Neutrophil (primary cell): ENCODE measurements at regions not wholly inside any gene's neighbourhood (a gene's known extent, or its start where the extent isn't known, plus 50 kb on each side); places are given as distances from the start of the nearest gene placed in this dataset.

ENCODE experiments used
- H3K27ac ChIP-seq: fragments of 200-600 bp; sonication (generic); 2 replicates; pipeline ENCODE4 v1.5.1; 2016; ENCODE audit warnings: mild to moderate bottlenecking, moderate library complexity
- H3K27me3 ChIP-seq: fragments of 200-600 bp; sonication (generic); 2 replicates; pipeline ENCODE4 v1.6.0; 2016; ENCODE audit warnings: mild to moderate bottlenecking
- H3K36me3 ChIP-seq: fragments of 200-600 bp; sonication (generic); 2 replicates; pipeline ENCODE4 v1.5.1; 2017
- H3K4me1 ChIP-seq, 2 experiments: fragments of 200-600 bp in 1 of 2; sonication (generic) in 1 of 2; 1 replicate in 1 of 2; 2 replicates in 1 of 2; pipeline versions ENCODE4 v1.5.1 to v1.6.1; 2013 to 2016; ENCODE audit warnings: low read depth in 1 of 2, low read length in 1 of 2, mild to moderate bottlenecking in 1 of 2, moderate library complexity in 1 of 2; ENCODE audit not compliant: control insufficient read depth in 1 of 2, insufficient read depth in 1 of 2
- H3K4me3 ChIP-seq, 2 experiments: fragments of 200-600 bp in 1 of 2; sonication (generic) in 1 of 2; 1 replicate in 1 of 2; 2 replicates in 1 of 2; pipeline ENCODE4 v1.5.1; 2013 to 2016; ENCODE audit warnings: low read depth in 1 of 2, low read length in 1 of 2, mild to moderate bottlenecking in 1 of 2, moderate library complexity in 1 of 2
- H3K9me3 ChIP-seq: fragments of 200-600 bp; sonication (generic); 2 replicates; pipeline ENCODE4 v1.5.1; 2016
- TF ChIP-seq, protein P1 (sequence below): fragments of 200-600 bp; sonication (generic); IDR thresholded peaks from 2 replicates; pipeline ENCODE4 v1.5.1; 2016; ENCODE audit warnings: antibody characterized with exemption

DNA sequence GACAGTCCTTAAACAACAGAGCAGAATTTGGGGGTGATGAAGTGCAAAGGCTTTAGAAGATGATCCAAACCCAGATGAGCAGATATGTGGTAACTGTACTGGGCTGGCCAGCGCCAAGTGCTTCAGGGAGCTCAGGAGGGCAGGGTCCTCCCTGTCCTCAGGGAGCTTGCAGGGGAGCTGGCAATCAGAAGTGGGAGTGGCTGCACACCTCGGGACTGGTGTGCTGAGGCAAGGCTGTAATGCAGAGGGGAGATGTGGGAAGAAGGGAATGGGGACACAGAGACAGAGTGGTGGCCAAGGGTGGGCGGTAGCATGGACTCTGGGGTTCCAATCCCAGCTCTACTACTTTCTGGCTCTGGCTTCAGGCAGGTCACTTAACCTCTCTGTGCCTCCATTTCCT, 235.6 kb upstream of the NCAM1 start:
- Histone ChIP-seq H3K36me3 (no peaks in the 10 kb centered on the region), H3K9me3 (no peaks in the 10 kb centered on the region), H3K27ac (no peak overlapping the region), H3K4me1 (no peaks in the 10 kb centered on the region), H3K27me3 (no peaks in the 10 kb centered on the region), H3K4me3 (no peak overlapping the region)
- TF ChIP-seq, protein P1, sequence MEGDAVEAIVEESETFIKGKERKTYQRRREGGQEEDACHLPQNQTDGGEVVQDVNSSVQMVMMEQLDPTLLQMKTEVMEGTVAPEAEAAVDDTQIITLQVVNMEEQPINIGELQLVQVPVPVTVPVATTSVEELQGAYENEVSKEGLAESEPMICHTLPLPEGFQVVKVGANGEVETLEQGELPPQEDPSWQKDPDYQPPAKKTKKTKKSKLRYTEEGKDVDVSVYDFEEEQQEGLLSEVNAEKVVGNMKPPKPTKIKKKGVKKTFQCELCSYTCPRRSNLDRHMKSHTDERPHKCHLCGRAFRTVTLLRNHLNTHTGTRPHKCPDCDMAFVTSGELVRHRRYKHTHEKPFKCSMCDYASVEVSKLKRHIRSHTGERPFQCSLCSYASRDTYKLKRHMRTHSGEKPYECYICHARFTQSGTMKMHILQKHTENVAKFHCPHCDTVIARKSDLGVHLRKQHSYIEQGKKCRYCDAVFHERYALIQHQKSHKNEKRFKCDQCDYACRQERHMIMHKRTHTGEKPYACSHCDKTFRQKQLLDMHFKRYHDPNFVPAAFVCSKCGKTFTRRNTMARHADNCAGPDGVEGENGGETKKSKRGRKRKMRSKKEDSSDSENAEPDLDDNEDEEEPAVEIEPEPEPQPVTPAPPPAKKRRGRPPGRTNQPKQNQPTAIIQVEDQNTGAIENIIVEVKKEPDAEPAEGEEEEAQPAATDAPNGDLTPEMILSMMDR, result no peak

DNA sequence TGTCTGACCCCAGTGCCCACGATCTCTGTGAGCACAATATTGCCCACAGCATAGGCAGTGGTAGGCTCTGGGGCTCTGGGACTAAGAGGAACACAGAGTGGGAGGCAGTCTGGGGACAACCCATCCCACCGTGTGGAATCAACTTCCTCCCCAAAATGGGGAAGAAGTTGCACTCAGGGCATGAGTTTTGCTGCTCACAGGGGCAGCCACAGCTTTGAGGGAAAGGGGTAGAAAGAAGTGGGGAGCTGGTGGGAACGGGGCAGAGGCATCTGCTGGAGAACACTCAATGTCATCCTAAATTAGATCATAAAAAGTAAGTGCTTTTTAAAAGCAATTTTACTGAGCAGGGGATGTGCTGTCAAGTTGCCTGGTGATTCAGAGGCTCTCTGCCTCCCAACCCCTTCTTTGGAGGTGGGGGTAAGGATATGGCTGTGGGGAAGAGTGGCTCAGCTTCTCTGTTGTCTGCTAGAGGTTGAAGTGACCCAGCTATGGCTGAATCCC, 233.8 kb upstream of the NCAM1 start:
- Histone ChIP-seq H3K27ac (no peak overlapping the region), H3K4me1 (no peaks in the 10 kb centered on the region), H3K4me3 (no peak overlapping the region), H3K27me3 (no peaks in the 10 kb centered on the region), H3K36me3 (no peaks in the 10 kb centered on the region), H3K9me3 (no peaks in the 10 kb centered on the region)
- TF ChIP-seq, protein P1, result no peak

DNA sequence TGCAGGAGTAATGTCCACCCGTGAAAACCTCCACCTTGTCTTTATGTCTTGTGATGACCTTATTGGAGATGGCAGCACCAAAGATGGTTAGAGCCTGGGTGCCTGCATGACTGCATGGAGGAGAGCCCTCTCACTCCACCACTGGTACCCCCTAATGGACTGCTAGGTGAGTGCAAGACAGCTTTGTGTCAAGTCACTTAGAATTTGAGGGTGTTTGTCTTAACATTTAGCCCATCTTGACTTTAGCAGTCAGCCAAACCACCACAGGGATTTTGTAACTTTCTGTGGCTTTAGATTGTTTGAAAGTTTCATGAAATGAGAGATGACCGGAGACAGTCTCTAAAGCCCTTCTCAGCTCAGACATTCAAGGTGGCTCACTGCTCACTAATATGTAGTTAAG, 232.9 kb upstream of the NCAM1 start:
- TF ChIP-seq, protein P1, result no peak
- no peaks in the 10 kb centered on the region for H3K36me3 ChIP-seq
- H3K27me3 ChIP-seq, result no peaks in the 10 kb centered on the region
- H3K9me3 ChIP-seq, result no peaks in the 10 kb centered on the region
- no peak overlapping the region for H3K27ac ChIP-seq
- no peak overlapping the region for H3K4me3 ChIP-seq
- H3K4me1 ChIP-seq, result no peaks in the 10 kb centered on the region

DNA sequence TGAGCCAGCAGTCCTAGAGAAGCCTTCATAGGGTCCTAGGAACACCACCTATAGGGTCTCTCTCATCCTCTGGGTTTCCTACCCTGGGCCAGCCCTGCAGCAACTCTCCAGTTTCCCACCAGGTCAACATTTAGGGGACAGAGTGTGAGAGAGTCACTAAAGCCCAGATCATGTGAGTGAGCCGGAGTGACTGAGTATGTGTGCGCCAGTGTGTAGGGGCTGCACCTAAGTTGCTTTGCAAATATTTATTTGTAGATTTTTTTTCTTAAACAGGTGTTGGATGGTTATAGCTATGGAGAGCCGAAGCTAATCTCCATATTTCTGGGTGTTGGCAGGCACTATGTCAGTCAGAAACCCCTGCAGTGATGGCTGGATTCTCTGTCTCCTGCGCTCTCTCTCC, 232.5 kb upstream of the NCAM1 start:
- no peak overlapping the region for H3K4me3 ChIP-seq
- no peak overlapping the region for H3K27ac ChIP-seq
- no peaks in the 10 kb centered on the region for H3K9me3 ChIP-seq
- TF ChIP-seq, protein P1, result no peak
- no peaks in the 10 kb centered on the region for H3K36me3 ChIP-seq
- H3K4me1 ChIP-seq, result no peaks in the 10 kb centered on the region
- H3K27me3 ChIP-seq, result no peaks in the 10 kb centered on the region

DNA sequence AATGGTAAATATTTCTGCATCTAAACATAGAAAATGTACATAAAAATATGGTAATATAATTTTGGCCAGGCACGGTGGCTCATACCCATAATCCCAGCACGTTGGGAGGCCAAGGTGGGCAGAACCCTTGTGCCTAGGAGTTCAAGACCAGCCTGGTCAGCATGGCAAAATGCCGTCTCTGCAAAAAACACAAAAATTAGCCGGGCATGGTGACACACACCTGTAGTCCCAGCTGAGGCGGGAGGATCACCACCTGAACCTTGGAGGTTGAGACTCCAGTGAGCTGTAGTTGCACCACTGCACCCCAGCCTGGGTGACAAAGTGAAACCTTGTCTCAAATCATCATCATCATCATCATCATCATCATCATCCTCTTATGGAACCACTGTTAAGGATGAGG, 230.6 kb upstream of the NCAM1 start:
- no peak overlapping the region for H3K27ac ChIP-seq
- H3K9me3 ChIP-seq, result no peaks in the 10 kb centered on the region
- no peak overlapping the region for H3K4me3 ChIP-seq
- H3K4me1 ChIP-seq, result no peaks in the 10 kb centered on the region
- TF ChIP-seq, protein P1, result no peak
- H3K36me3 ChIP-seq, result no peaks in the 10 kb centered on the region
- no peaks in the 10 kb centered on the region for H3K27me3 ChIP-seq

DNA sequence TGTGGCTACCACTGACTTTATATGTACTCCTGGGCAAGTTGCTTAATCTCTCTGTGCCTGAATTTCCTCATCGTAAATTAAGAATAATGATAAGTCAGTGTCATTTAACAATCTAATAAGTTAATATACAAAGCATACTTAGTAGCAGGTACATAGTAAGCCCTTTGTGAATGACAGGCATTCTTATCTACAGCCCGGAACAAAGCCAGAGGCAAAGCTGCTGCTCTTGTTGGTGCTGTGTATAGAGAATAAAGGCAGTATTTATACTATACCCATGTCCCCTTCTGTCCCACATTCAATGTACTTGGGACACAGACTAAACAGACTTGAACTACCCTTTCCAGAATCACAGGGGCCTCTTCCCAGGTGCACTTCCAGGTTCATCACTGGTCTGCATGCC, 229.7 kb upstream of the NCAM1 start:
- no peaks in the 10 kb centered on the region for H3K9me3 ChIP-seq
- H3K36me3 ChIP-seq, result no peaks in the 10 kb centered on the region
- TF ChIP-seq, protein P1, result no peak
- H3K27me3 ChIP-seq, result no peaks in the 10 kb centered on the region
- H3K4me1 ChIP-seq, result no peaks in the 10 kb centered on the region
- H3K4me3 ChIP-seq, result no peak overlapping the region
- no peak overlapping the region for H3K27ac ChIP-seq
